Fibroblast of lung (primary cell): ENCODE measurements at regions not wholly inside any gene's neighbourhood (a gene's known extent, or its start where the extent isn't known, plus 50 kb on each side); places are given as distances from the start of the nearest gene placed in this dataset.

Source experiments
- DNase-seq, 2 donors: peaks; one replicate each; pipeline versions ENCODE4 v3.0.0 to v3.0.0-alpha.2; 2010; ENCODE audit warnings: low read depth in 2 of 2
- H2AFZ ChIP-seq: 2 replicates; pipeline ENCODE4 v1.5.1; 2012; ENCODE audit warnings: low read length, control low read depth, inconsistent platforms
- H3K27ac ChIP-seq: 2 replicates; pipeline ENCODE4 v1.5.1; 2011; ENCODE audit warnings: low read length, control low read depth; ENCODE audit not compliant: insufficient read depth
- H3K27me3 ChIP-seq: 2 replicates; pipeline ENCODE4 v1.5.1; 2011; ENCODE audit warnings: mild to moderate bottlenecking, low read length; ENCODE audit not compliant: control insufficient read depth, insufficient read depth
- H3K36me3 ChIP-seq: 2 replicates; pipeline ENCODE4 v1.5.1; 2011; ENCODE audit warnings: low read length; ENCODE audit not compliant: control insufficient read depth, insufficient read depth
- H3K4me1 ChIP-seq: 2 replicates; pipeline ENCODE4 v1.5.1; 2011; ENCODE audit warnings: low read length; ENCODE audit not compliant: control insufficient read depth, insufficient read depth; ENCODE audit errors: extremely low read depth
- H3K4me2 ChIP-seq: 2 replicates; pipeline ENCODE4 v1.5.1; 2011; ENCODE audit warnings: low read length, control low read depth; ENCODE audit not compliant: insufficient read depth; ENCODE audit errors: extremely low read depth
- H3K4me3 ChIP-seq, 4 experiments: fragments of 200-600 bp in 1 of 4; sonication (generic) in 1 of 4; replicated peaks in 1 of 4; 2 replicates each; pipeline ENCODE4 v1.5.1; 2011 to 2016; ENCODE audit warnings: low read length in 4 of 4, low read depth in 3 of 4, mild to moderate bottlenecking in 3 of 4, control low read depth in 2 of 4, inconsistent platforms in 1 of 4, mixed read lengths in 1 of 4; ENCODE audit not compliant: insufficient read depth in 1 of 4; ENCODE audit errors: control extremely low read depth in 1 of 4
- H3K79me2 ChIP-seq: 2 replicates; pipeline ENCODE4 v1.5.1; 2012; ENCODE audit warnings: mild to moderate bottlenecking, low read length, inconsistent platforms; ENCODE audit not compliant: control insufficient read depth, insufficient read depth
- H3K9ac ChIP-seq: 2 replicates; pipeline ENCODE4 v1.5.1; 2011; ENCODE audit warnings: mild to moderate bottlenecking, low read length, control low read depth; ENCODE audit not compliant: insufficient read depth
- H3K9me3 ChIP-seq: 2 replicates; pipeline ENCODE4 v1.5.1; 2012; ENCODE audit warnings: low read depth, low read length; ENCODE audit not compliant: control insufficient read depth, insufficient read depth
- H4K20me1 ChIP-seq: 2 replicates; pipeline ENCODE4 v1.5.1; 2011; ENCODE audit warnings: low read length; ENCODE audit not compliant: control insufficient read depth, insufficient read depth; ENCODE audit errors: extremely low read depth
- EZH2 ChIP-seq: IDR thresholded peaks from 2 replicates; pipeline ENCODE4 v1.5.1; 2012; ENCODE audit warnings: low read length, control low read depth, mild to moderate bottlenecking; ENCODE audit errors: missing control alignments
- TF ChIP-seq, protein P1 (sequence below), 2 donors: IDR thresholded peaks in 1 of 2; conservative IDR thresholded peaks in 1 of 2; 1 replicate in 1 of 2; 2 replicates in 1 of 2; pipeline ENCODE4 v1.5.1; 2011 to 2012; ENCODE audit warnings: low read length in 2 of 2, control low read depth in 1 of 2, inconsistent platforms in 1 of 2, low read depth in 1 of 2, mild to moderate bottlenecking in 1 of 2

DNA sequence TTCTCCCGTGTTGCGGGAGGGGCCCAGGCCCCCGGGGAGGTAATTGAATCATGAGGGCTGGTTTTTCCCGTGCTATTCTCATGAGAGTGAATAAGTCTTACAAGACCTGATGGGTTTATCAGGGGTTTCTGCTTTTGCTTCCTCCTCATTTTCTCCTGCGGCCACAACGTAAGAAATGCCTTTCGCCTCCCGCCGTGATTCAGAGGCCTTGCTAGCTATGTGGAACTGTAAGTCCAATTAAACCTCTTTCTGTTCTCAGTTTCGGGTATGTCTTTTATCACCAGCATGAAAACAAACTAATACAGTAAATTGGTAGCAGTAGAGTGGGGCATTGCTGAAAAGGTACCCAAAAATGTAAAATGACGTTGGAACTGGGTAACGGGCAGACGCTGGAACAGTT lies 1035.1 kb downstream of the DTWD2 start:
- no peaks in the 10 kb centered on the region for H3K9me3 ChIP-seq
- H3K4me2 ChIP-seq, result no peak overlapping the region
- no peak overlapping the region for H3K9ac ChIP-seq
- H3K27ac ChIP-seq, result no peak overlapping the region
- H3K79me2 ChIP-seq, result no peaks in the 10 kb centered on the region
- H3K4me3 ChIP-seq, result no peak overlapping the region
- H2AFZ ChIP-seq, result no peak overlapping the region
- no peaks in the 10 kb centered on the region for H3K36me3 ChIP-seq
- no peaks in the 10 kb centered on the region for H3K4me1 ChIP-seq
- no peaks in the 10 kb centered on the region for H4K20me1 ChIP-seq
- no peaks in the 10 kb centered on the region for H3K27me3 ChIP-seq
- TF ChIP-seq, protein P1, sequence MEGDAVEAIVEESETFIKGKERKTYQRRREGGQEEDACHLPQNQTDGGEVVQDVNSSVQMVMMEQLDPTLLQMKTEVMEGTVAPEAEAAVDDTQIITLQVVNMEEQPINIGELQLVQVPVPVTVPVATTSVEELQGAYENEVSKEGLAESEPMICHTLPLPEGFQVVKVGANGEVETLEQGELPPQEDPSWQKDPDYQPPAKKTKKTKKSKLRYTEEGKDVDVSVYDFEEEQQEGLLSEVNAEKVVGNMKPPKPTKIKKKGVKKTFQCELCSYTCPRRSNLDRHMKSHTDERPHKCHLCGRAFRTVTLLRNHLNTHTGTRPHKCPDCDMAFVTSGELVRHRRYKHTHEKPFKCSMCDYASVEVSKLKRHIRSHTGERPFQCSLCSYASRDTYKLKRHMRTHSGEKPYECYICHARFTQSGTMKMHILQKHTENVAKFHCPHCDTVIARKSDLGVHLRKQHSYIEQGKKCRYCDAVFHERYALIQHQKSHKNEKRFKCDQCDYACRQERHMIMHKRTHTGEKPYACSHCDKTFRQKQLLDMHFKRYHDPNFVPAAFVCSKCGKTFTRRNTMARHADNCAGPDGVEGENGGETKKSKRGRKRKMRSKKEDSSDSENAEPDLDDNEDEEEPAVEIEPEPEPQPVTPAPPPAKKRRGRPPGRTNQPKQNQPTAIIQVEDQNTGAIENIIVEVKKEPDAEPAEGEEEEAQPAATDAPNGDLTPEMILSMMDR (conservative IDR thresholded peaks at IDR 0.05 in 1 of 2, IDR thresholded peaks at IDR 0.05 in 1 of 2; ENCODE audit: low read depth in 1 of 2, low read length in 2 of 2), result no peak
- no peak for TF ChIP-seq EZH2
- no peak for DNase-seq

GRCh38 chr5:117947836-117948235 lies 1040.5 kb downstream of the DTWD2 start:
- Histone ChIP-seq H3K4me3 (no peak overlapping the region), H3K9ac (no peak overlapping the region), H3K27ac (no peak overlapping the region), H3K9me3 (no peaks in the 10 kb centered on the region), H3K27me3 (no peaks in the 10 kb centered on the region), H3K4me2 (no peak overlapping the region), H3K79me2 (no peaks in the 10 kb centered on the region), H3K36me3 (no peaks in the 10 kb centered on the region), H4K20me1 (no peaks in the 10 kb centered on the region), H2AFZ (no peak overlapping the region), H3K4me1 (no peaks in the 10 kb centered on the region)
- no peak for TF ChIP-seq EZH2
- TF ChIP-seq, protein P1 (conservative IDR thresholded peaks at IDR 0.05 in 1 of 2, IDR thresholded peaks at IDR 0.05 in 1 of 2; ENCODE audit: low read depth in 1 of 2, low read length in 2 of 2), result no peak
- no peak for DNase-seq

- H3K79me2 ChIP-seq, result no peaks in the 10 kb centered on the region
These were observed 1041.2 kb downstream of the DTWD2 start for GRCh38 chr5:117947121-117947520.

More at GRCh38 chr5:117947121-117947520, 1041.2 kb downstream of the DTWD2 start:
- H3K27ac ChIP-seq, result no peak overlapping the region
- no peaks in the 10 kb centered on the region for H3K36me3 ChIP-seq
- TF ChIP-seq EZH2, result no peak
- TF ChIP-seq, protein P1 (conservative IDR thresholded peaks at IDR 0.05 in 1 of 2, IDR thresholded peaks at IDR 0.05 in 1 of 2; ENCODE audit: low read depth in 1 of 2, low read length in 2 of 2), result no peak
- H3K9me3 ChIP-seq, result no peaks in the 10 kb centered on the region
- no peak overlapping the region for H2AFZ ChIP-seq
- H3K4me1 ChIP-seq, result no peaks in the 10 kb centered on the region
- H3K4me3 ChIP-seq, result no peak overlapping the region
- no peaks in the 10 kb centered on the region for H4K20me1 ChIP-seq
- no peak for DNase-seq
- no peak overlapping the region for H3K4me2 ChIP-seq
- no peak overlapping the region for H3K9ac ChIP-seq
- H3K27me3 ChIP-seq, result no peaks in the 10 kb centered on the region
